GM18520 (cell line): ENCODE measurements at regions not wholly inside any gene's neighbourhood (a gene's known extent, or its start where the extent isn't known, plus 50 kb on each side); places are given as distances from the start of the nearest gene placed in this dataset.

Experiments used
- ATAC-seq: cut with Tn5 transposase; IDR thresholded peaks from one replicate; pipeline ENCODE4 v1.9.1; 2021; ENCODE audit not compliant: unreplicated experiment

DNA sequence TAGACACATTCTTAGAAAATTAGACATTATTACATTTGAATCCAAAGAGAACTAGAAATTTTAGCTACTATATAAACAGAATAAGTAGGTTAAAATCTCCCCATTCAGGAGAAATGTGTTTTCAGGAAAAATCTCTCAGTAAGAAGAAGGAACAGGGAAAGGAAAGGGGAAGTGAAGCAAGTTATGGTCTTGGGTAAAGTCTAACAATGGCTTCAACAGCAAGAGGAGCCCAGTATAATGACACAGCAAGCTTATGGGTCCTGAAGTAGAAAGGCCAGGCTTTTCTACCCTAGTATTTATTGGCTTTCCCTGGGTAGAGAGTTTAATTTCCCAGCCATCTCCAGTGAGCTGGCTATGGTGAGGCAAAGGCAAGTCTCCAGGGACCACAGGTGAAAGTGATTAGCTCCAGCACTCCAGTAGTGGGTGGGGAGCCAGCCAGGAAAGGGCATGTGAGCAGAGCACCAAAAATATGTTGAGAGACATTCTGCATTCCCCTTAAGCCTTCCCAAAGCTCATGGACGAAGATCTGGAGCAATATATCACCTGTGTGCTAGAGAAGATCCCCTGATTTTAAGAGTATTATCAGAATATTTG is 981.7 kb downstream of the NR2F1-AS1 start:
- ATAC-seq: no peak

DNA sequence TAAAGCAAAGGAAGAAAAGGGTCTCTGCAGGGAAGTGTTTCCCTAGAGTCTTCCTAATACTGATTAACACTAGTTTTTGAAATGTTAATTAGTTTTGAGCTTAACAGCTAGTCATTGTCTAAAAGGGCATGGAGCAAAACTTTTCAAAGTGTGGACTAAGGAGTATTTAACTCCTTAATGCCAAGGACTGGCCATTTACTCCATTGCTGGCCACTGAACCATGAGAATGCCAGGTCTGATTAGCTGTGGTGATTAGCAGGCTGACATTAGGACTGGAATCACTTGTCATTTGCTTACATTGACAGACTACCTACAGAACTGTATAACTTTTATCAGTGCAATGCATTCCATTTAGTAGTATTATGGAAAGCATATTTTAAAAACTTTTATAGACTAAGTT is 987.0 kb downstream of the NR2F1-AS1 start:
- no peak for ATAC-seq

DNA sequence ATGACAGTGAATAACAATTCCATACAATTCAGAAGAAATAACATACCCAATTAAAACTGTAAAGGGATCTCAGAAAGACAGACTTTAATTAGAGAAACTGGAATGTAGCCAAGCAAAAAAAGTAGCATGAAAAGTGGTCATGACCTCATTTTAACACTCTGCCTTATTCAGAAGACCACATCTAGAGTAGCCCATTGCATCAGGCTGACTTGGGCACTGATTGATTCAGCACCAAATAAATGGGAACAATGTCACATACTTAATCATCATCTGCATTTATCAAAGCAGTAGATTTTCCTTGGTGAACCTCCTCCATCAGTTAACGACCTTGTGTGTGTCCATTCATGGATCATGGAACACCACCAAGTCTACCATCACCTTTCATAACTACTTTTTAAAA is 992.1 kb downstream of the NR2F1-AS1 start:
- no peak for ATAC-seq

DNA sequence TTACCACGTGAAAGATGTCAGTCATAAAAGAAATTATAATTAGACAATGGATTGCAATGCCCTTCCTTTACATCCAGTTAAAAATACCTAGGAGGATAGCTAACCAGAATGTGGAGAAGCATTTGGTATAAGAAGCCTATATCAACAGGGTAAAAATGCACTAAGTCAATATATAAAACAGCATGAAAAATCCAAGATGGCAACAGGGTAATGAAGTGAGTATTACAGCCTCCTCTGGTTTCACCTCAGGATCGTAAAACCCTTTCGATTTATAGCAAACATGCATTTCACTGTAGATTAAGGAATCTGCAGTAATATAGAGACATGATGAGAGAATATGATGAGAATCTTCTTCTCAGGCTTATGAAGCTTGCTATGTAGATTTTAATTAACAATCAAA is 999.3 kb downstream of the NR2F1-AS1 start:
- ATAC-seq: no peak

DNA sequence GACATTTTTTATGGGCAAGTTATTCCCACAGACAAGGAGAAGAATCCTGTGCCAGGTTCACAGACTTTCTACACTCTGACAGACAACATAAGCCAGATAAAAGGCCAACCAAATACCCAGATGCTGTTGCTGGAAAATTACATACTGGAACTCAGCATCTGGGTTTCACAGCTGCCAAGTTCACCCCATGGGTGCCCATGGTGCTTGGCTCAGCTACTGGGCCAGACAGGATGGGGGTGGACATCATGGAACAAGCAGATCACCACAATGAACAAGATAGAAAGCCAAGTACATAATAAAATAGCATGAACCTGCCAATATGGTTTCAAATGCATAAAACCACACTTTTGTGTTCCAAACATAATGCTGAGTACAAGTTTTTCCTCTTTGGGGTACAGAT is 999.8 kb downstream of the NR2F1-AS1 start:
- ATAC-seq: no peak

DNA sequence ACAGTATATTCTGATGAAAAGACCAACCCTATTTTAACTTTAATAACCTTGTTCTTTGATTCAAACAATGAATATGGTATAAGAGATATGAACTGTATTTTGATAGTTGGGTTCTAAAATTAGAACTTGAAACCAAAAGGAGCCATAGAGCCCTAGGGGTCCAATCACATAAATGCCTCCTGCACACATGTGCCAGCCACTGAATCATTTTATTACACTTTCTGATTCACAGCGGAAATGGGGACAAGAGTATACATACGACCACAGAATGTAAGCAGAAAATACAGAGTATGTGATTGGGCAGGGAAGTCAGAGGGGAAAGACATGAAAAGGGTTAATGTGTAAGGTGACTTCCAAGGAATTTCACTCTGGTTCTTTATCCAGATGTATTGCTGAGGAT is 1000.2 kb downstream of the NR2F1-AS1 start:
- ATAC-seq: no peak

DNA sequence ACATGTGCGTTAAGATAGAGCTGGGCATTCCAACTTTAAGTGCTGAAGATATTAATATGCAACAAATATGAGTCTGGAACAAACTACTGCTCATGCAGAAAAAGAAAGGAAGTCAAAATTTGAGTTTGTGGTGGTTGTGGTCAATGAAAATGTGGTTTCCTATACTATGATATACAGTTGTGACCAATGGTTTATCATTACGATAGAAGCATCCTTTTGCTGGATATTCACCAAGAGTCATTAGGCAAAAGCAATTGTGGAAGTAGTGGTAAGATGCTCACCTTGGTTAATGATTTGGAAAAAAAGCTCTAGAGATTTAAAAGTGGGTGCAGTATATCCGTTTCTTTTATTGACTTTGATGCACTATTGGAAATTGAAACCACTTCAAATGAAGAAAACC is 1007.0 kb downstream of the NR2F1-AS1 start:
- ATAC-seq: no peak

DNA sequence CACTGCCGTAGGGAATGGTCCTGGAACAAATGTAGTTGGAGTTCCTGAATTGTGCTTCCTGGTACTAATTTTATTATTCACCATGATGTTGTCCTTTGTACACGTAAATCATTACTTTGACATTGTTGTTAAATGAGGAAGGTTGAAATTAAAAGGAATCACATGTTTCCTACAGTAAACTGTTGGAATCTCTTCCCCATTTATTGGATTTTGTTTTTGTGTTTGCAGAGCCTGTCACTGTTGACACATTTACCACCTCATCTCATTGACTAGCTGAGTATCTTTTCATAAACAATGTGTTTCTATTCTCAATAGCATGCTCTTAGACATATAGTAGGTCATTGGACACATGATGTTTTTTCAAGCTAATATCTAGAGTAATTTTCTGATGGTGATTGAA is 1012.5 kb downstream of the NR2F1-AS1 start:
- ATAC-seq: no peak

DNA sequence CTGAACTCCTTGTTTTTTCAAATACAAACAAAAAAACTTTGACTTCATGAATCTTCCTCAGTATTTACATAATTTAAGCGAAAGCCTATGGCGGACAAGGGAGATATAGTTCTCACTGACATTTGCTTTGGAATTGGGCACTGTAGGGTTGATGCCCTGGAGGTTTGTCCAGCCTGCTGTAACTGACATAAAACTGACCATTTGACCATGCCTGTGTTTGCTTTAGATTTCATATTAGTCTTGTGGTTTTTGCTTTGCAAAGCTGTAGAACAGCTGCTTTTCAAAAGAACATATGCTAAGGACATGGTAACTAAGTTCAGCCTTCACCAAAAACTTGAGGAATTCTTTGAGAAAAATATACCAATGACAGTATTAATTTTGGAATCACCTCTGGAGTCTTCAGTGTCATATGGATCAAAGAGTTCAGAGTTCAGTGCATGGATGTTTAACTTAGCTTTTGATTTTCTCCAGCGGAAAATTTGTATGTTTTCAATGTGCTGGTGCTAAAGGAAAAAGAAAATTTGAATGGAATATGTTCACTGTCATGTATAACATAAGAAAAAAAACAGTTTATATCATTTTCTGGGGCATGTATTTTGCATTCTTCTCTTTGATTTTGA is 1013.1 kb downstream of the NR2F1-AS1 start:
- ATAC-seq: no peak

DNA sequence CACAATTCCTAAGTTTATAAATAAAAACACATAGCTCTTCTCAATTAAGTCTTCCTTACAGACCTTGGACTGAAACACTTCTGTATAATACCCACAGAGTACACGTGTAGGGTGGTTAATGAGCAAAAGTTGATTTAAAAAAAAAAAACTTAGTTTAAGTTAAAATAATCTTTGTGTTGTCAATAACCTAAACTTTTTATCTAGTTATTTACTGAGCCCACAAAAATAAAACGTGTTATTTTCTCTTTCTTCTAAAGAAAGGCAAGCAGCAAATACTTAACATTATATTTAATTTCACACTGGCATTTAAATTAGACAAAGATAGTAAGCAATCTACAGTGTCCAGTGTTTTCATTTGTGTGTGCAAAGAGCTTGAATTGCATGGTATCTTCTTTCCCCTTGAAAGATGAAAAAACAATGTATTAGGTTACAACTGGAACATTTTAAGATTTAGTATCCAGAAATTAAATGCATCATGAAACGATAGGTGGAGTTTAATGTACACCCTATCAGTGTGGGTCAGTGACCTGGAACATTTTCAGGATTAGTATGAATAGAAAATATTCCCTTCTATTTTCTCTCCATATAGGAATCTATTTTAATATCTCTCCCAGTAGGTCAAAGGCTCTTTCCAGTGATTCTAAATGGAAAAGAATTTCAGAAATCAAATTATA is 1014.8 kb downstream of the NR2F1-AS1 start:
- ATAC-seq: no peak

DNA sequence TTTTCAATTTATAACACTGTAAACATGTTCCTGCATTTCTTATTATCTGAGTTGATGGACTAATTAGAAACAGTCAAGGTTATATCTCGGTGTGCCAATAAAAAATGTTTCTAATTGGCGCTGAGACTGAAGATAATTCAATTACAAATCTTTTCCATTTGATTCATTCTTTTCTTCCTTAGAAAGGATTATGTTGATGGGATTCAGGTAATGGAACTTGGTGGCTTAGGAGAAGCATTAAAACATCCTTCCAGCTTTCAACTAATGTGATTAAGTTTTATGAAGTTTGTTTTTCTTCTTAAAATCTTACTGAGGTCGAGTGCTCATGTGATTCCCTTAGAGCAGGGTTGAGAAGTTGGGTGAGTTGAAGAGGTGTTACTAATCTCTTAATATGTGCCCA is 1015.3 kb downstream of the NR2F1-AS1 start:
- no peak for ATAC-seq

DNA sequence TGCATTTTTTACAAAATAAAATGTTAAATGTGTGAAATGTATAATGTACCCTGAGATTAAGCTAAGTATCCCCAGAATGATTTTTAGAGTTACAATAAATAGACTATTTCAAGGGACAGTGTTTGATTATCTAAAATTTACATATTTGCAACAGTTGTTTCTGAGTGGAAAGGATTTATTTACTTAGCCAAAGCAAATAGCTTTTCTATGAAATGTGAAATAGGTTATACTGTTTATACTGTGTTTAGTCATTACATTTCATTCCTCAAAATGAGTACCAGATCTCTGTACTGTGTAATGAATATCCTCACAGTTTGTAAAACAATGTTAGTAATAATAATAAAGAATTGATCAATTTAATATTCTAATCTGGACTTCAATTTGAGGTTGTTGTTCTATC is 1019.0 kb downstream of the NR2F1-AS1 start:
- ATAC-seq: no peak

DNA sequence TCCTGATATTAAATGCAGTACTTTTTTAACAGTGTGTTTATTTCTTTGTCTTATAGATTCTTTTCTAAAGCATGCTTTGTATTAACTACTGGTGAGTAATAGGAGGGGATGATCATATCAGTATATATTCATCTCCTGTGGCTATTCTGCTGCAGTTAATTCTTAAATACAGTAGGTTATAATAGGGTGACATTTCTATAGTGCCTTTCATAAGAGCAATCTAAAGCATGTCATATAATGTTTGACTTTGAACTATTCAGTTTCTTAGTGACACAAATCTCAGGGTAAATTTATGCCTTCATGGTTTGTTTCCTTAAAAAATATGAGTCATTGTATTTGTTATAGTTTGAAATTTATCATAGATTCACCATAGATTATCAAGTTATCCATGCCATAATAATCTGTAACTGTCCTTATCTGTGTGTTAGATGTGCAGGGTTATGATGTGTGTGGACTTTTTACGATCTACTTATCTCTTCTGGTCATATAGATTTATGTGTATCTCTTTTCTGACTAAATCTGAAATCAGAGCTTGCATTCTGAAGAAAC is 1019.5 kb downstream of the NR2F1-AS1 start:
- no peak for ATAC-seq

DNA sequence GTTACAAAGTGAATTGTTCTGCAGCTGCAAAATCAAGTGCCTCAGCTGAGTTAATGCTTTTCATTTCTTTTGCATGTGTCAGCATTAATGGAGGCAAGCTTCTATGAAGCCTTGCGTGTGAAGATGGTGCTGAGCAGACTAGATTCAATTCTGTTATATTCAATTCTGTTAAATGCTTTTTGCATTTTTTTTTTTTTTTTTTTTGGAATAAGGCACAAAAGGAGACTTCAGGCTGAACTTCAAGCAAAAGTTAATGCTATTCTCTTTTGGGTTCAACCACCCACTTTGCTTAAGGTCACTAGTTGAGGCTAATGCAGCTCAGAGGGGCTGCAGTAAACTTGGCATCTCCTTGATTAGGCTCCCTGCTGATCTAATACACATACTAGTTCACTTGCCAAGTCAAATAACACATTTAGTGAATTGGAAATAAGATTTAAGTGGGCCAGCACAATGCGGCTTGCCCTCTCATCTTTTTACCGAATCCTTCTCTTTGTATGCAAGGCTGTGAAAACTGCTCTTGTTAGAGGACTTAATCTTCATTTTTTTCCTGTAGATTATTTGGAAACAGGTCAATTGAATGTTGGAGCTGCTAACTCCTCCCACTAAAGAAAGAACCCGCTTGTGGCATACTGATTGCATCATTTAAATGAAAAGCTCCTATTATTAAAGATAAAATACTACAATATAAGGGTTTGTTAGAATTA is 1020.2 kb downstream of the NR2F1-AS1 start:
- ATAC-seq: no peak

DNA sequence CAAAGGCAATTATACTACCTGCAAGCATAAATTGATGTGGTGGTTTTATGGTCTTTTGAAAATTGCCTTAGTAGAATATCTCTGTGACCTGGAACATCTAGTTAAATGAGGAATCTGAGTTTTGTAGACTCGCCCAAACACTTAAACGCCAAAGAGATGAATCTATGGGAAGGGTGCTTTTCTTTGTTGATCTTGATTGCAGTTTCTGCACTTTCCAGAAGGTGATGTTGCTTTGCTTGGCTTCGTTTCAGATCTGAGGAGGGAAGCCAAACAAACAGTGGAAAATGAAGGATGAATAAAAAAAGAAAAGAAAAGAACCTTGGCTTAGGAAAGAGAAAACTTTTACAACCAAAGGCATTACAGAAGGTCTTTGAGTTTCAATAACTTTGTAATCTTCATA is 1021.2 kb downstream of the NR2F1-AS1 start:
- no peak for ATAC-seq

DNA sequence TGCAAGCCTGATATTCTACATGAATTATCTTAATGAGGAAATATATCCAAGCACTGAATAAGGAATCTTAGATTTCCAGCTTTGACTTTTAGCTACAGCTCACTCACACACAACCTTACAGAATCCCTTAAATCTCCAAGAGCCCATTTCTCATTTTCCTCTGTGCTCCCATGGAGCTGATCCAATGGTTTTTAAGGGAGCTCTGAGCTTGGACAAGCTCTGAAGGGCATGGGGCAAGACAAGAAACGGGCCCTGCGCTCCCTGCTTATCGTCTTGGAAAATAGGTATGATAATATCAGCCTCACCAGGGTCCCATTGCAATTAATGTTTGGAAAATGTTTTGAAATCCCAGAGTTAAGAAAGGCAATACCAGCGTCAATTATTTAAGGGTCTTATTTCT is 1021.7 kb downstream of the NR2F1-AS1 start:
- no peak for ATAC-seq

DNA sequence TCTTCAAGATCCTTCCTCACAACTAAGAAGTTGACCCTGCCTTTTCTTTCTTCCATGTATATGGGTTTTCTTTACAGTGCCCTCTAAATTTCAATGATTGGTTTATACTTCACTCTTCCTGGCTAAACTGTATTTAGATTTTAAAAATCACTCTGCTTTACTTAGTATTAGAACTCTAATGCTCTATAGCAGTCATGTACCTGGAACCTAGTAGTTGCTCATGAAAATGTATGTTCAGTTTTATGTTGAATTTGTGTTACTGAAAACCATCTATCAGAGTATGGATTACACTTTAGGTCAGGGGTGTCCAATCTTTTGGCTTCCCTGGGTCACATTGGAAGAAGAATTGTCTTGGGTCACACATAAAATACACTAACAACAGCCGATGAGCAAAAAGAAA is 1024.3 kb downstream of the NR2F1-AS1 start:
- no peak for ATAC-seq

DNA sequence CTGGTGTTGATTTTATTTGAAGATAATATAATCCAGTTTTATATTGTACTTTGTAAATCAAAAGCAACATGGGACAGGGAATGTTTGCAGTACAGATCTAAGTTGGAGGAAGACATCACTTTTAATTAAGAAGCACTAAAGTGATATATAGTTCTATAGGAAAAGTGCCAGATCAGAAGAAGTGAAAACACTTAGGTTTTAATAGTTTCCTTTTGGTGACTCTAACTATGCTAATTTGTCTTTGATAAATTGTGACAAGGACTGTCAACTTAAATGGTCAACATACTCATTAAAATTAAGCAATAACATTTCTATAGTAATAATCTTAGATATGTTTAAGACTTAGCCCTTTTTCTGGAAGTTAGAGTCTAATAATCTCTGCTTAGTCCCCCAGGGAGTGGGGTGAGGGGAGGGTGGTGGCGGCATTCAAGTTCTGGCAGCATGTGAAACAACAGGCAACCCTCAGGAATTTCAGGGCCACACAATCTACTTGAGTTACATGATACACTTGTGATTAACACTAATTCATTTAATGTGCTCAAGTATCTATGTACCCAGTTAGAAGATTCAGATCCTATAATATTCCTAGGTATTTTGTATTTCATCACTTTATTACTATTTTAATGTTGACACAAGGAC is 1026.5 kb downstream of the NR2F1-AS1 start:
- no peak for ATAC-seq

DNA sequence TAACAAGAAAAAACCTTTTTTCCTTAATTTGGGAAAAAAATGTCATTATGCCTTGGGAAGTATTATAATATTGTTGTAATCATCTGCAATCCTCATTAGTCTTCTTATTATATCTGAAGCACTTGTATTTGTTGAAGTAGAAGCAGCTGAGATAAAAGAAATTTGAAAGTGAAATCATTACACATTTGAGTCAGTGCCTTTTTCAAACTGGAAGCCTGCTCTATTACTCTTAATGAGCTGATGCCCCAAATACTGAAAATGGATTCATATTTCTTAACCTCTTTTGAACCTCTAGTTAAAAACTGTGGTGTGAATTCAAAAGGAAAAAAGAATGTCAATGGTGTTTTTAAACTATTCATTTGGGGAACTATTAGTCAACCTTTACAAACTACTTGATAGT is 1027.7 kb downstream of the NR2F1-AS1 start:
- ATAC-seq: no peak

DNA sequence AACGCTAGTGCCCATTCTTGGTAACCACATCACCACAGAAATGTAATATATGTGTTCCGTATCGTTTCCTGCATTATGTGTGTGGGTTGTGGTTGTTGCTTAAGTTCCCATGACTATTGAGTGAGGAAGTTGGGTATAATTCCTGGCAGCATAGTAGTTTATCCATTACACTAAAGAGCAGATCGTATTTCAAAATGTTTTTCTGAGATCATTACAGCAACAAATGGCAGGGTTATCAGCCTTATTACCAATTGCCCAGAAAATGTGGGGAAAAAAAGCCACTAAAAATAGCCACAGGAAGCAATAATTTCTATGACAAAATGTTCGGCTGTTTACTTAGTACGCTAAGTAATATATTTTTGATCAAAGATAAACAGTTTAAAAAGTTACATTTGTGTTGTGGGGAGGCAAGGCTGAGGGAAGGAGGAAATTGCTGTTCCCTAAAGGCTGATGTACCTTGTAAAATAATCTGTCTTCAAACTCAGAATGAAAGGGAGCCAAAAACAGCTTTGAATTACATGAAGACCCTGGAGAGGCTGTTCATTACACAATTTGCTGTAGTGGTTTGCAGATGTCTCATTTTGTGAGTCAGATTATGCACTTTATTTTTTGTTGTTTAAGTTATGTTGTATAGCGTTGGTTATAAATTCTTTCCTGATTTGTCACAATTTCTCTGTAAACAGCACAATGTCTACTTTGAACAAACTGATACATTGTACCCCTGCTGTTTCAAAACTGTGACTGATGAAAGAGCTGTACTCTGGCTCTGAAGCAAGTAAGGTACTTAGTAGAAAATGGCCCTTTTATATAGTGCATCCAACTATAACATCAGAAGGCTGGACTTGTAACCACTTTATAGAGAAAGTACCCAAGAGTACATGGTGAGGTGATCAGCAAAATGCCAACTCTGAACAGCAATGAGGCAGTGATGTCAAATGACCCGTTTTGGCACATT is 1028.5 kb downstream of the NR2F1-AS1 start:
- ATAC-seq: no peak
